ENCODE measurements at regions not wholly inside any gene's neighbourhood (a gene's known extent, or its start where the extent isn't known, plus 50 kb on each side); places are given as distances from the start of the nearest gene placed in this dataset.
"Not testable (repeated sequence)": the region's sequence is repeated elsewhere in the genome, so short reads cannot be mapped to it uniquely, and the experiment has no call there.

GRCh38 chr2:111567233-111567632 lies 316.8 kb downstream of the ANAPC1 start:
- FAIRE-seq; H3K9me3 ChIP-seq (ENCODE audit: insufficient read depth in 2 of 2, low read depth in 1 of 2, low read length in 1 of 2); H3K4me3 ChIP-seq (ENCODE audit: extremely low read depth in 1 of 4, insufficient read depth in 2 of 4, low read depth in 3 of 4, low read length in 4 of 4); H3K79me1 ChIP-seq (ENCODE audit: low read depth, low read length); POLR2A ChIA-PET (ENCODE audit: partially characterized antibody); H4K20me1 ChIP-seq (replicated peaks in 1 of 2; ENCODE audit: control insufficient read depth in 1 of 2, insufficient read depth in 2 of 2, low read length in 2 of 2); H3K18ac ChIP-seq (ENCODE audit: extremely low read depth, low read length); H3K14ac ChIP-seq (ENCODE audit: insufficient read length); CTCF ChIA-PET (ENCODE audit: partially characterized antibody); H3K9ac ChIP-seq (replicated peaks in 1 of 4; ENCODE audit: extremely low read depth in 1 of 4, low read depth in 3 of 4, low read length in 3 of 4); H4K91ac ChIP-seq (replicated peaks; ENCODE audit: insufficient read length, low read length); H3K56ac ChIP-seq (replicated peaks; ENCODE audit: insufficient read length, low read depth, low read length); H2BK120ac ChIP-seq (replicated peaks; ENCODE audit: low read depth, low read length); H4K8ac ChIP-seq (ENCODE audit: extremely low read depth, insufficient read depth, low read length); DNase-seq (ENCODE audit: low read depth in 1 of 2, low spot score in 2 of 2); H4K5ac ChIP-seq (ENCODE audit: insufficient read length, low read depth, low read length); H2AFZ ChIP-seq (ENCODE audit: low read length); H2BK20ac ChIP-seq (ENCODE audit: low read length); H3K23me2 ChIP-seq (ENCODE audit: low read depth, low read length); H2BK12ac ChIP-seq (ENCODE audit: low read depth, low read length); H3K4me1 ChIP-seq (replicated peaks in 1 of 4; ENCODE audit: control insufficient read depth in 3 of 4, insufficient read depth in 4 of 4, low read length in 3 of 4); H3K23ac ChIP-seq (ENCODE audit: insufficient read length); H3K36me3 ChIP-seq (ENCODE audit: control insufficient read depth in 2 of 4, insufficient read depth in 4 of 4, low read length in 3 of 4); H2AK5ac ChIP-seq (ENCODE audit: low read depth, low read length); H3K27ac ChIP-seq (ENCODE audit: low read depth, low read length); H3K27me3 ChIP-seq (replicated peaks in 1 of 4; ENCODE audit: control insufficient read depth in 3 of 4, extremely low read depth in 1 of 4, insufficient read depth in 3 of 4, low read length in 3 of 4); H2BK5ac ChIP-seq (ENCODE audit: low read depth, low read length); H3K4ac ChIP-seq (replicated peaks; ENCODE audit: insufficient read length, low read depth, low read length); H2BK15ac ChIP-seq (ENCODE audit: low read length); H3K4me2 ChIP-seq (ENCODE audit: insufficient read depth in 1 of 2, low read depth in 2 of 2, low read length in 2 of 2); H3K79me2 ChIP-seq (ENCODE audit: control insufficient read depth in 1 of 2, insufficient read depth in 2 of 2, low read length in 2 of 2): not testable (repeated sequence)
- 75% methylated on average over 4 of the region's 5 CpGs; no CpG with 5 or more reads in 1 of the 2 experiments for WGBS, 2 experiments (ENCODE audit: extremely low coverage in 1 of 2, insufficient coverage in 1 of 2, insufficient read length in 1 of 2, insufficient replicate concordance in 2 of 2, low coverage in 1 of 2, low lambda C conversion rate in 2 of 2, missing lambda C conversion rate in 1 of 2)

GRCh38 chr2:111569356-111570199 lies 314.4 kb downstream of the ANAPC1 start:
- H4K91ac ChIP-seq (replicated peaks; ENCODE audit: insufficient read length, low read length); POLR2A ChIA-PET (ENCODE audit: partially characterized antibody); DNase-seq (ENCODE audit: low read depth in 1 of 2, low spot score in 2 of 2): not testable (repeated sequence)

More at GRCh38 chr2:111569356-111570199, 314.4 kb downstream of the ANAPC1 start:
- H2AFZ ChIP-seq (ENCODE audit: low read length); H3K4me2 ChIP-seq (ENCODE audit: insufficient read depth in 1 of 2, low read depth in 2 of 2, low read length in 2 of 2); H3K9ac ChIP-seq (replicated peaks in 1 of 4; ENCODE audit: extremely low read depth in 1 of 4, low read depth in 3 of 4, low read length in 3 of 4); H2BK5ac ChIP-seq (ENCODE audit: low read depth, low read length); H2BK15ac ChIP-seq (ENCODE audit: low read length); H2BK120ac ChIP-seq (replicated peaks; ENCODE audit: low read depth, low read length); H2BK12ac ChIP-seq (ENCODE audit: low read depth, low read length); H3K4me3 ChIP-seq (ENCODE audit: extremely low read depth in 1 of 4, insufficient read depth in 2 of 4, low read depth in 3 of 4, low read length in 4 of 4); H4K20me1 ChIP-seq (replicated peaks in 1 of 2; ENCODE audit: control insufficient read depth in 1 of 2, insufficient read depth in 2 of 2, low read length in 2 of 2); H3K27ac ChIP-seq (ENCODE audit: low read depth, low read length); H3K9me3 ChIP-seq (ENCODE audit: insufficient read depth in 2 of 2, low read depth in 1 of 2, low read length in 1 of 2); H3K56ac ChIP-seq (replicated peaks; ENCODE audit: insufficient read length, low read depth, low read length); H3K23me2 ChIP-seq (ENCODE audit: low read depth, low read length); FAIRE-seq; H4K5ac ChIP-seq (ENCODE audit: insufficient read length, low read depth, low read length); H2AK5ac ChIP-seq (ENCODE audit: low read depth, low read length); H3K18ac ChIP-seq (ENCODE audit: extremely low read depth, low read length); H3K23ac ChIP-seq (ENCODE audit: insufficient read length); H2BK20ac ChIP-seq (ENCODE audit: low read length); CTCF ChIA-PET (ENCODE audit: partially characterized antibody); H3K4me1 ChIP-seq (replicated peaks in 1 of 4; ENCODE audit: control insufficient read depth in 3 of 4, insufficient read depth in 4 of 4, low read length in 3 of 4); H3K79me1 ChIP-seq (ENCODE audit: low read depth, low read length); H3K4ac ChIP-seq (replicated peaks; ENCODE audit: insufficient read length, low read depth, low read length); H4K8ac ChIP-seq (ENCODE audit: extremely low read depth, insufficient read depth, low read length); H3K14ac ChIP-seq (ENCODE audit: insufficient read length); H3K79me2 ChIP-seq (ENCODE audit: control insufficient read depth in 1 of 2, insufficient read depth in 2 of 2, low read length in 2 of 2); H3K27me3 ChIP-seq (replicated peaks in 1 of 4; ENCODE audit: control insufficient read depth in 3 of 4, extremely low read depth in 1 of 4, insufficient read depth in 3 of 4, low read length in 3 of 4); H3K36me3 ChIP-seq (ENCODE audit: control insufficient read depth in 2 of 4, insufficient read depth in 4 of 4, low read length in 3 of 4): not testable (repeated sequence)
- 75% methylated on average over 4 of the region's 5 CpGs; no CpG with 5 or more reads in 1 of the 2 experiments for WGBS, 2 experiments (ENCODE audit: extremely low coverage in 1 of 2, insufficient coverage in 1 of 2, insufficient read length in 1 of 2, insufficient replicate concordance in 2 of 2, low coverage in 1 of 2, low lambda C conversion rate in 2 of 2, missing lambda C conversion rate in 1 of 2)

Data from H1 (cell line).